B cell (primary cell): ENCODE measurements at regions not wholly inside any gene's neighbourhood (a gene's known extent, or its start where the extent isn't known, plus 50 kb on each side); places are given as distances from the start of the nearest gene placed in this dataset.

Source experiments
- ATAC-seq: fragments of 200-7000 bp; cut with Tn5 transposase; one replicate; pipeline ENCODE4 v1.10.0; 2021; ENCODE audit warnings: low read depth, mild to moderate bottlenecking, moderate number of reproducible peaks, moderate library complexity
- CTCF ChIA-PET: fragments of 350-600 bp; sonication (Branson Sonifier 250); formaldehyde crosslinking; loops from one replicate; lab custom pipeline; 2021; ENCODE audit warnings: antibody characterized with exemption, inconsistent platforms; lab: Charles Lee
- POLR2A ChIA-PET: fragments of 350-600 bp; sonication (Branson Sonifier 250); formaldehyde crosslinking; loops from one replicate; lab custom pipeline; 2021; ENCODE audit warnings: antibody characterized with exemption; lab: Charles Lee
- DNase-seq: peaks from one replicate; pipeline ENCODE4 v3.0.0; 2013
- H2AFZ ChIP-seq: 2 replicates; pipeline ENCODE4 v1.6.1; 2012; ENCODE audit warnings: mild to moderate bottlenecking, low read depth, low read length; ENCODE audit not compliant: insufficient read depth, poor library complexity, severe bottlenecking
- H3K27ac ChIP-seq, 2 donors: 1 replicate in 1 of 2; 2 replicates in 1 of 2; pipeline ENCODE4 v1.5.1; 2012 to 2013; ENCODE audit warnings: low read length in 2 of 2, mild to moderate bottlenecking in 2 of 2, moderate library complexity in 1 of 2
- H3K27me3 ChIP-seq, 4 experiments: fragments of 200-600 bp in 1 of 4; sonication (generic) in 1 of 4; replicated peaks in 1 of 4; 1 replicate in 2 of 4; 2 replicates in 2 of 4; pipeline versions ENCODE4 v1.6.1 to v1.7.0; 2013 to 2016; ENCODE audit warnings: low read length in 3 of 4, mild to moderate bottlenecking in 2 of 4, mixed read lengths in 1 of 4, moderate library complexity in 1 of 4; ENCODE audit not compliant: insufficient read depth in 4 of 4, control insufficient read depth in 3 of 4; ENCODE audit errors: control extremely low read depth in 1 of 4
- H3K36me3 ChIP-seq, 2 experiments: replicated peaks in 1 of 2; 1 replicate in 1 of 2; 2 replicates in 1 of 2; pipeline versions ENCODE4 v1.6.1 to v1.7.1; 2013; ENCODE audit warnings: low read length in 1 of 2; ENCODE audit not compliant: insufficient read depth in 2 of 2, control insufficient read depth in 1 of 2; ENCODE audit errors: control extremely low read depth in 1 of 2, extremely low read depth in 1 of 2
- H3K4me1 ChIP-seq, 2 donors: fragments of 200-600 bp in 1 of 2; sonication (generic) in 1 of 2; 1 replicate in 1 of 2; 2 replicates in 1 of 2; pipeline versions ENCODE4 v1.5.1 to v1.6.1; 2013 to 2017; ENCODE audit warnings: low read length in 2 of 2; ENCODE audit not compliant: control insufficient read depth in 2 of 2, insufficient read depth in 2 of 2
- H3K4me2 ChIP-seq: replicated peaks from 2 replicates; pipeline ENCODE3; 2012; ENCODE audit warnings: mild to moderate bottlenecking, low read depth, low read length; ENCODE audit not compliant: poor library complexity, severe bottlenecking
- H3K4me3 ChIP-seq, 5 experiments: fragments of 200-600 bp in 1 of 5; sonication (generic) in 1 of 5; 1 replicate in 3 of 5; 2 replicates in 2 of 5; pipeline versions ENCODE4 v1.5.1 to v1.7.0; 2011 to 2016; ENCODE audit warnings: low read length in 4 of 5, mild to moderate bottlenecking in 4 of 5, low read depth in 2 of 5, control low read depth in 1 of 5, moderate library complexity in 1 of 5; ENCODE audit not compliant: insufficient read depth in 1 of 5; ENCODE audit errors: control extremely low read depth in 1 of 5, extremely low read depth in 1 of 5
- H3K79me2 ChIP-seq: fragments of 200-600 bp; sonication (generic); one replicate; pipeline ENCODE4 v1.6.0; 2016; ENCODE audit warnings: low read length; ENCODE audit not compliant: control insufficient read depth, insufficient read depth
- H3K9ac ChIP-seq: fragments of 200-600 bp; sonication (generic); 2 replicates; pipeline ENCODE4 v1.6.1; 2017; ENCODE audit warnings: mild to moderate bottlenecking, low read length, moderate library complexity
- H3K9me3 ChIP-seq, 3 donors: one replicate each; pipeline versions ENCODE4 v1.6.1 to v1.7.1; 2013; ENCODE audit warnings: low read length in 2 of 3; ENCODE audit not compliant: control insufficient read depth in 2 of 3, insufficient read depth in 1 of 3; ENCODE audit errors: control extremely low read depth in 1 of 3
- H4K20me1 ChIP-seq: 2 replicates; pipeline ENCODE4 v1.6.0; 2012; ENCODE audit warnings: mild to moderate bottlenecking, low read length; ENCODE audit not compliant: insufficient read depth, control insufficient read depth, poor library complexity, severe bottlenecking
- H3K27ac Mint-ChIP-seq: one replicate; pipeline ENCODE4 v1.8.0; 2021; ENCODE audit warnings: mixed read lengths
- H3K27me3 Mint-ChIP-seq: one replicate; pipeline ENCODE4 v1.8.0; 2021; ENCODE audit warnings: mixed read lengths
- H3K4me1 Mint-ChIP-seq: one replicate; pipeline ENCODE4 v1.8.0; 2021; ENCODE audit warnings: mixed read lengths
- H3K4me3 Mint-ChIP-seq: one replicate; pipeline ENCODE4 v1.8.0; 2021; ENCODE audit warnings: mixed read lengths
- H3K9me3 Mint-ChIP-seq: one replicate; pipeline ENCODE4 v1.8.0; 2022; ENCODE audit warnings: mixed read lengths; ENCODE audit not compliant: insufficient read depth
- EZH2 ChIP-seq: IDR thresholded peaks from 2 replicates; pipeline ENCODE4 v1.6.1; 2012; ENCODE audit warnings: borderline replicate concordance, low read depth, mild to moderate bottlenecking, moderate library complexity, low read length; ENCODE audit not compliant: insufficient read depth, poor library complexity, severe bottlenecking
- WGBS: methylation state at CpG from one replicate; pipeline ENCODE4 v1.1.5; 2013; ENCODE audit warnings: missing lambda C conversion rate; ENCODE audit not compliant: insufficient coverage; 5-methylcytosine and 5-hydroxymethylcytosine counted together
- intact Hi-C: fragments of 100-400 bp; cut with micrococcal nuclease; formaldehyde crosslinking; loops from one replicate; pipeline ENCODE4 v1.10.0; 2022
- TF ChIP-seq, protein P1 (sequence below): fragments of 200-600 bp; IDR thresholded peaks from one replicate; pipeline ENCODE4 v1.8.0; 2022; ENCODE audit warnings: antibody characterized with exemption, mild to moderate bottlenecking

DNA sequence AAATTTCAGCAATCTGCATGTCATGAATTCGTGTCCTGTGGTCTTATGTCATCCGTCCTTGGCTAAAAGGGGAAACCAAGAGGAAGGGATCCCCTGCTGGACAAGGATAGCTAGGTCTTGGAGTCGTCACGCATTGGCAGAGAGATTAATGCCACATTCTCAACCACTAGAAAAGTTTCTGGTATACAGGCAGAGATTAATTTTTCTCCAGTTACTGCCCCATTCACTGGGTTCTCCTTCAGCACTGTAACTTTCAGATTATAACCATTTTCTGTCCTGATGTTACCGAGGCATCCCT, 1060.6 kb upstream of the AUTS2 start:
- 94% methylated on average over 5 of the region's 5 CpGs for WGBS
- no peak overlapping the region for H3K4me3 ChIP-seq
- no peak overlapping the region for H3K9ac ChIP-seq
- H3K9me3 Mint-ChIP-seq: peaks cover 4% of the 10 kb centered on the region
- ATAC-seq (no peak), DNase-seq (no peak)
- H3K9me3 ChIP-seq: peaks cover 0 to 8% (median 0%) of the 10 kb centered on the region in 3 donors
- TF ChIP-seq EZH2: no peak
- TF ChIP-seq, protein P1, sequence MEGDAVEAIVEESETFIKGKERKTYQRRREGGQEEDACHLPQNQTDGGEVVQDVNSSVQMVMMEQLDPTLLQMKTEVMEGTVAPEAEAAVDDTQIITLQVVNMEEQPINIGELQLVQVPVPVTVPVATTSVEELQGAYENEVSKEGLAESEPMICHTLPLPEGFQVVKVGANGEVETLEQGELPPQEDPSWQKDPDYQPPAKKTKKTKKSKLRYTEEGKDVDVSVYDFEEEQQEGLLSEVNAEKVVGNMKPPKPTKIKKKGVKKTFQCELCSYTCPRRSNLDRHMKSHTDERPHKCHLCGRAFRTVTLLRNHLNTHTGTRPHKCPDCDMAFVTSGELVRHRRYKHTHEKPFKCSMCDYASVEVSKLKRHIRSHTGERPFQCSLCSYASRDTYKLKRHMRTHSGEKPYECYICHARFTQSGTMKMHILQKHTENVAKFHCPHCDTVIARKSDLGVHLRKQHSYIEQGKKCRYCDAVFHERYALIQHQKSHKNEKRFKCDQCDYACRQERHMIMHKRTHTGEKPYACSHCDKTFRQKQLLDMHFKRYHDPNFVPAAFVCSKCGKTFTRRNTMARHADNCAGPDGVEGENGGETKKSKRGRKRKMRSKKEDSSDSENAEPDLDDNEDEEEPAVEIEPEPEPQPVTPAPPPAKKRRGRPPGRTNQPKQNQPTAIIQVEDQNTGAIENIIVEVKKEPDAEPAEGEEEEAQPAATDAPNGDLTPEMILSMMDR: no peak
- H3K79me2 ChIP-seq: no peaks in the 10 kb centered on the region
- H3K27ac ChIP-seq: no peak overlapping the region
- no peak overlapping the region for H3K27ac Mint-ChIP-seq
- ChIA-PET CTCF (no interaction called here), POLR2A (no interaction called here)
- intact Hi-C loops: no loop called here
- H3K36me3 ChIP-seq: no peaks in the 10 kb centered on the region
- H4K20me1 ChIP-seq: no peaks in the 10 kb centered on the region
- H3K27me3 ChIP-seq: no peaks in the 10 kb centered on the region
- no peaks in the 10 kb centered on the region for H3K4me1 Mint-ChIP-seq
- no peak overlapping the region for H2AFZ ChIP-seq
- H3K4me1 ChIP-seq: no peaks in the 10 kb centered on the region
- no peak overlapping the region for H3K4me2 ChIP-seq
- H3K4me3 Mint-ChIP-seq: no peak overlapping the region
- H3K27me3 Mint-ChIP-seq: no peaks in the 10 kb centered on the region

DNA sequence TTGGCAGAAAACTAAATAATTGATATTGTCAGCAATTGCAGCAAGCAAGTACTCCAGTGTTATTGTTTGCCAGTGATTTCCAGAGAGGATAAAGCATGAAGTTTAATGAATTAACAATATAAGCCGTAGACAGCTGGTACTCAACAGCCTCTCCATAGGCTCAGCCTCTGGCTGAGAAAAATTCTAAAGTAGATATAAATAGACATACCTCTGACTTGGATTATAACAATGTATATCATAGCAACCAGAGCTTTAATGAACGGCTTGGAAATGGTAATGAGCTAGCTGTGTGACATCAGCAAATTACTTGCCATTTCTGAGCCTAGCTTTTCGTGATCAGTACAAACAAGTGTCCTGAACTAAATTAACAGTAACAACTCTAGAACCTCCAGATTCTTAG, 1055.4 kb upstream of the AUTS2 start:
- Histone ChIP-seq H3K79me2 (no peaks in the 10 kb centered on the region), H3K4me2 (no peak overlapping the region), H3K27ac (no peak overlapping the region), H3K36me3 (no peaks in the 10 kb centered on the region), H3K27me3 (no peaks in the 10 kb centered on the region), H3K4me1 (no peaks in the 10 kb centered on the region), H3K4me3 (no peak overlapping the region), H2AFZ (no peak overlapping the region), H3K9me3 (peaks cover 0 to 2% (median 0%) of the 10 kb centered on the region in 3 donors), H4K20me1 (no peaks in the 10 kb centered on the region), H3K9ac (no peak overlapping the region)
- intact Hi-C loops: no loop called here
- CTCF ChIA-PET: no interaction called here
- peaks cover 4% of the 10 kb centered on the region for H3K9me3 Mint-ChIP-seq
- no peaks in the 10 kb centered on the region for H3K4me1 Mint-ChIP-seq
- WGBS: no CpG with 5 or more reads among the region's 3 CpGs
- TF ChIP-seq, protein P1: no peak
- TF ChIP-seq EZH2: no peak
- H3K4me3 Mint-ChIP-seq: no peak overlapping the region
- DNase-seq (no peak), ATAC-seq (no peak)
- POLR2A ChIA-PET: no interaction called here
- H3K27ac Mint-ChIP-seq: no peak overlapping the region
- no peaks in the 10 kb centered on the region for H3K27me3 Mint-ChIP-seq
